Panc1 (cell line): ENCODE measurements at regions not wholly inside any gene's neighbourhood (a gene's known extent, or its start where the extent isn't known, plus 50 kb on each side); places are given as distances from the start of the nearest gene placed in this dataset.

Experiments
- ATAC-seq: fragments of 200-7000 bp; cut with Tn5 transposase; 2 replicates; pipeline ENCODE4 v1.9.1; 2020; ENCODE audit warnings: mild to moderate bottlenecking, moderate library complexity
- BruUV-seq: library from RNA; stranded (reverse); fragments of 400-500 nt; replicated peaks from 2 replicates; lab custom pipeline; 2021; lab: Mats Ljungman, UMichigan
- CTCF ChIA-PET: fragments of 300-600 bp; sonication (Branson Sonifier 250); formaldehyde crosslinking; loops from one replicate; lab custom pipeline; 2022; ENCODE audit warnings: antibody characterized with exemption; lab: Charles Lee
- POLR2A ChIA-PET: fragments of 300-600 bp; sonication (Branson Sonifier 250); formaldehyde crosslinking; loops from one replicate; lab custom pipeline; 2022; ENCODE audit warnings: antibody characterized with exemption; lab: Charles Lee
- DNase-seq: peaks from one replicate; pipeline ENCODE4 v3.0.0-alpha.2; 2010; ENCODE audit warnings: low read depth, low spot score
- H3K27ac ChIP-seq: 2 replicates; pipeline ENCODE4 v1.5.1; 2011; ENCODE audit warnings: mild to moderate bottlenecking, low read length, inconsistent platforms
- H3K27me3 ChIP-seq: fragments of 200-500 bp; sonication (Bioruptor generic); 2 replicates; pipeline ENCODE4 v1.6.0; 2014; ENCODE audit warnings: low read length, inconsistent platforms; ENCODE audit not compliant: control insufficient read depth, insufficient read depth
- H3K36me3 ChIP-seq: fragments of 200-500 bp; sonication (Bioruptor generic); 2 replicates; pipeline ENCODE4 v1.5.1; 2014; ENCODE audit warnings: inconsistent platforms, mild to moderate bottlenecking, low read length, moderate library complexity; ENCODE audit not compliant: control insufficient read depth, insufficient read depth
- H3K4me1 ChIP-seq: 2 replicates; pipeline ENCODE4 v1.5.1; 2011; ENCODE audit warnings: inconsistent platforms, mild to moderate bottlenecking, low read length, moderate library complexity; ENCODE audit not compliant: control insufficient read depth, insufficient read depth
- H3K4me3 ChIP-seq, 2 experiments: 2 replicates each; pipeline ENCODE4 v1.5.1; 2011 to 2012; ENCODE audit warnings: low read depth in 2 of 2, low read length in 2 of 2, mild to moderate bottlenecking in 2 of 2, inconsistent platforms in 1 of 2, moderate library complexity in 1 of 2
- H3K9me3 ChIP-seq: fragments of 200-500 bp; sonication (Bioruptor generic); 2 replicates; pipeline ENCODE4 v1.5.1; 2014; ENCODE audit warnings: low read depth, mild to moderate bottlenecking, inconsistent platforms, low read length, moderate library complexity; ENCODE audit not compliant: control insufficient read depth, insufficient read depth
- CTCF ChIP-seq: fragments of 450-650 bp; IDR thresholded peaks from 2 replicates; pipeline ENCODE4 v1.5.1; 2017; ENCODE audit warnings: mild to moderate bottlenecking
- POLR2AphosphoS5 ChIP-seq: IDR thresholded peaks from 2 replicates; pipeline ENCODE4 v1.6.1; 2012; ENCODE audit warnings: mild to moderate bottlenecking, low read depth, low read length, moderate library complexity
- REST ChIP-seq, 2 experiments: IDR thresholded peaks; 2 replicates each; pipeline ENCODE4 v1.6.1; 2011 to 2012; ENCODE audit warnings: low read depth in 2 of 2, control low read depth in 1 of 2, low read length in 1 of 2, mild to moderate bottlenecking in 1 of 2, moderate library complexity in 1 of 2; ENCODE audit not compliant: insufficient read depth in 1 of 2
- SIN3A ChIP-seq: IDR thresholded peaks from 2 replicates; pipeline ENCODE4 v1.6.1; 2012; ENCODE audit warnings: low read depth, mild to moderate bottlenecking, low read length, moderate library complexity, borderline replicate concordance; ENCODE audit not compliant: insufficient read depth
- TCF7L2 ChIP-seq: IDR thresholded peaks from 2 replicates; pipeline ENCODE4 v1.6.1; 2011; ENCODE audit warnings: mild to moderate bottlenecking, low read depth, low read length, inconsistent platforms
- in situ Hi-C: cut with HindIII; loops from 2 replicates; pipeline ENCODE4 v1.10.0; 2016; ENCODE audit warnings: low sequenced_read_pairs, low pct_unique_long_range_greater_than_20kb
- intact Hi-C: fragments of 100-400 bp; cut with micrococcal nuclease; formaldehyde crosslinking; loops from one replicate; pipeline ENCODE4 v1.10.0; 2022; ENCODE audit not compliant: unreplicated experiment

- in situ Hi-C loops: no loop called here
These were observed 495.4 kb upstream of the CDH7 start for GRCh38 chr18:65255417-65255816.

GRCh38 chr18:65239787-65240186 lies 511.0 kb upstream of the CDH7 start:
- in situ Hi-C loops (no loop called here), intact Hi-C loops (no loop called here)
- ChIA-PET POLR2A (no interaction called here), CTCF (no interaction called here)
- no TSS peak for BruUV-seq
- H3K4me1 ChIP-seq: no peaks in the 10 kb centered on the region
- H3K27me3 ChIP-seq: no peaks in the 10 kb centered on the region
- no peak for DNase-seq
- no peak overlapping the region for H3K27ac ChIP-seq
- H3K9me3 ChIP-seq: no peaks in the 10 kb centered on the region
- H3K4me3 ChIP-seq: no peak overlapping the region
- no peak for TF ChIP-seq REST (IDR thresholded peaks at IDR 0.05; ENCODE audit: insufficient read depth in 1 of 2, low read depth in 2 of 2, low read length in 1 of 2)
- no peak for TF ChIP-seq POLR2AphosphoS5
- no peak for TF ChIP-seq TCF7L2
- TF ChIP-seq CTCF: no peak
- TF ChIP-seq SIN3A: no peak
- no peak for ATAC-seq
- H3K36me3 ChIP-seq: no peaks in the 10 kb centered on the region

More at GRCh38 chr18:65255417-65255816, 495.4 kb upstream of the CDH7 start:
- DNase-seq (no peak), ATAC-seq (no peak)
- H3K9me3 ChIP-seq: no peaks in the 10 kb centered on the region
- POLR2A ChIA-PET: no interaction called here
- no peaks in the 10 kb centered on the region for H3K4me1 ChIP-seq
- CTCF ChIA-PET: no interaction called here
- TF ChIP-seq SIN3A: no peak
- no peak for TF ChIP-seq TCF7L2
- TF ChIP-seq POLR2AphosphoS5: no peak
- no peak for TF ChIP-seq REST (IDR thresholded peaks at IDR 0.05; ENCODE audit: insufficient read depth in 1 of 2, low read depth in 2 of 2, low read length in 1 of 2)
- no peak for TF ChIP-seq CTCF
- H3K36me3 ChIP-seq: no peaks in the 10 kb centered on the region
- no TSS peak for BruUV-seq
- no peak overlapping the region for H3K27ac ChIP-seq
- no peak overlapping the region for H3K4me3 ChIP-seq
- no peaks in the 10 kb centered on the region for H3K27me3 ChIP-seq
- intact Hi-C loops: no loop called here
